ENCODE measurements at regions not wholly inside any gene's neighbourhood (a gene's known extent, or its start where the extent isn't known, plus 50 kb on each side); places are given as distances from the start of the nearest gene placed in this dataset.

DNA sequence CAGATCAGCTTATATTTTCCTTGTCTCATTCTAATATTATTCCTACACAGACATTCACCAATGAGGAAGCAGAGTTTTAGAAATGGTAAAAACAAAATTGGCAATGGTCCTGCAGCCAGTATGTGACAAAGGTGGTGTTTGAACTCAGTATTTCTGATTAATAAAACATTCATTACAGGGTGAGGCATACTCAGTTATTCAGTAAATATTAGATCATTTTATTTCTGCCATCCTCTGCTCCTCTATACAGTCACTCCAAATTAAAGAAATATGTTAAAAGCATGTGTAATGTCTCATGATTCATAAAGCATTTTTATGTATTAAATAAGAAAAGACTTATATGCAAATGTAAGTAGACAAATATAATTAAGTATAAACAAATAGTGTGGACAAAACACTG lies 684.6 kb upstream of the ACO1 start:
- Histone ChIP-seq H4K20me1 (ENCODE audit: insufficient read depth) (no peaks in the 10 kb centered on the region), H3K4me3 (replicated peaks in 1 of 2; ENCODE audit: low read depth in 1 of 2, low read length in 2 of 2) (no peak overlapping the region), H3K4me2 (ENCODE audit: low read length) (no peak overlapping the region), H2AFZ (ENCODE audit: low read depth, low read length, poor library complexity, severe bottlenecking) (no peak overlapping the region), H3K9me2 (ENCODE audit: insufficient read depth) (no peaks in the 10 kb centered on the region), H3K9ac (ENCODE audit: low read length) (no peak overlapping the region), H3K27ac (ENCODE audit: low read depth, low read length) (no peak overlapping the region), H3K36me3 (ENCODE audit: control insufficient read depth in 1 of 2, insufficient read depth in 2 of 2, low read length in 2 of 2) (no peaks in the 10 kb centered on the region), H3K79me2 (ENCODE audit: insufficient read depth, low read length) (no peaks in the 10 kb centered on the region), H3K27me3 (ENCODE audit: insufficient read depth, low read length) (no peaks in the 10 kb centered on the region), H3K9me3 (ENCODE audit: control insufficient read depth in 1 of 2, insufficient read depth in 1 of 2, low read depth in 1 of 2, low read length in 2 of 2) (0 out of 4 replicates have a peak, but pooled peaks cover 0 to 3% of the 10 kb centered on the region in 2 experiments), H3K4me1 (ENCODE audit: control insufficient read depth in 1 of 2, insufficient read depth in 2 of 2, low read length in 2 of 2) (no peaks in the 10 kb centered on the region)
- DNase-seq (ENCODE audit: low read depth, low spot score) (no peak), ATAC-seq (no peak)
- ChIA-PET CTCF (no interaction called here), RAD21 (ENCODE audit: low non-redundant PET in 1 of 2, low total read pairs in 2 of 2, uncharacterized antibody in 2 of 2, unreplicated experiment in 2 of 2) (no interaction called here), POLR2A (no interaction called here)
- intact Hi-C loops (cut with micrococcal nuclease): no loop called here
- TF ChIP-seq, protein P1, sequence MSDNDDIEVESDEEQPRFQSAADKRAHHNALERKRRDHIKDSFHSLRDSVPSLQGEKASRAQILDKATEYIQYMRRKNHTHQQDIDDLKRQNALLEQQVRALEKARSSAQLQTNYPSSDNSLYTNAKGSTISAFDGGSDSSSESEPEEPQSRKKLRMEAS (IDR thresholded peaks at IDR 0.05): no peak
- TF ChIP-seq ZFX (IDR thresholded peaks at IDR 0.05): no peak
- TF ChIP-seq SIN3A (IDR thresholded peaks at IDR 0.05; ENCODE audit: low read depth): no peak
- no TSS peak for BruUV-seq (replicated peaks)

GRCh38 chr9:31700252-31701045 lies 684.0 kb upstream of the ACO1 start:
- H3K4me1 ChIP-seq (ENCODE audit: control insufficient read depth in 1 of 2, insufficient read depth in 2 of 2, low read length in 2 of 2): no peaks in the 10 kb centered on the region
- ChIA-PET RAD21 (ENCODE audit: low non-redundant PET in 1 of 2, low total read pairs in 2 of 2, uncharacterized antibody in 2 of 2, unreplicated experiment in 2 of 2) (no interaction called here), CTCF (no interaction called here), POLR2A (no interaction called here)
- H3K9ac ChIP-seq (ENCODE audit: low read length): no peak overlapping the region
- TF ChIP-seq RAD21 (IDR thresholded peaks at IDR 0.05; ENCODE audit: low read depth) (no peak), ELF1 (IDR thresholded peaks at IDR 0.05; ENCODE audit: borderline replicate concordance, low read depth) (no peak), ZFX (IDR thresholded peaks at IDR 0.05) (no peak), CBX3 (IDR thresholded peaks at IDR 0.05; ENCODE audit: low read depth) (no peak), POLR2AphosphoS5 (IDR thresholded peaks at IDR 0.05; ENCODE audit: low read depth, low read length) (no peak), YY1 (IDR thresholded peaks at IDR 0.05; ENCODE audit: extremely low read depth, insufficient replicate concordance, low read depth, low read length) (no peak), TCF7L2 (IDR thresholded peaks at IDR 0.05; ENCODE audit: borderline replicate concordance, extremely low read depth, insufficient read depth, insufficient read length) (no peak), POLR2A (IDR thresholded peaks at IDR 0.05; ENCODE audit: borderline replicate concordance, extremely low read depth, insufficient read depth, insufficient read length) (no peak), EGR1 (IDR thresholded peaks at IDR 0.05; ENCODE audit: low read depth) (no peak), EZH2phosphoT487 (IDR thresholded peaks at IDR 0.05; ENCODE audit: borderline replicate concordance) (no peak), SIN3A (IDR thresholded peaks at IDR 0.05; ENCODE audit: low read depth) (no peak)
- TF ChIP-seq, protein P2, sequence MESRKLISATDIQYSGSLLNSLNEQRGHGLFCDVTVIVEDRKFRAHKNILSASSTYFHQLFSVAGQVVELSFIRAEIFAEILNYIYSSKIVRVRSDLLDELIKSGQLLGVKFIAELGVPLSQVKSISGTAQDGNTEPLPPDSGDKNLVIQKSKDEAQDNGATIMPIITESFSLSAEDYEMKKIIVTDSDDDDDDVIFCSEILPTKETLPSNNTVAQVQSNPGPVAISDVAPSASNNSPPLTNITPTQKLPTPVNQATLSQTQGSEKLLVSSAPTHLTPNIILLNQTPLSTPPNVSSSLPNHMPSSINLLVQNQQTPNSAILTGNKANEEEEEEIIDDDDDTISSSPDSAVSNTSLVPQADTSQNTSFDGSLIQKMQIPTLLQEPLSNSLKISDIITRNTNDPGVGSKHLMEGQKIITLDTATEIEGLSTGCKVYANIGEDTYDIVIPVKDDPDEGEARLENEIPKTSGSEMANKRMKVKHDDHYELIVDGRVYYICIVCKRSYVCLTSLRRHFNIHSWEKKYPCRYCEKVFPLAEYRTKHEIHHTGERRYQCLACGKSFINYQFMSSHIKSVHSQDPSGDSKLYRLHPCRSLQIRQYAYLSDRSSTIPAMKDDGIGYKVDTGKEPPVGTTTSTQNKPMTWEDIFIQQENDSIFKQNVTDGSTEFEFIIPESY (IDR thresholded peaks at IDR 0.05; ENCODE audit: extremely low read depth, insufficient replicate concordance, low read length): no peak
- TF ChIP-seq, protein P1 (IDR thresholded peaks at IDR 0.05): no peak
- H4K20me1 ChIP-seq (ENCODE audit: insufficient read depth): no peaks in the 10 kb centered on the region
- DNase-seq (ENCODE audit: low read depth, low spot score): no peak
- no peak for ATAC-seq
- intact Hi-C loops (cut with micrococcal nuclease): no loop called here
- H3K27ac ChIP-seq (ENCODE audit: low read depth, low read length): no peak overlapping the region
- no peak overlapping the region for H2AFZ ChIP-seq (ENCODE audit: low read depth, low read length, poor library complexity, severe bottlenecking)
- no peaks in the 10 kb centered on the region for H3K36me3 ChIP-seq (ENCODE audit: control insufficient read depth in 1 of 2, insufficient read depth in 2 of 2, low read length in 2 of 2)
- no TSS peak for BruUV-seq (replicated peaks)
- no peaks in the 10 kb centered on the region for H3K79me2 ChIP-seq (ENCODE audit: insufficient read depth, low read length)
- no peaks in the 10 kb centered on the region for H3K27me3 ChIP-seq (ENCODE audit: insufficient read depth, low read length)
- H3K4me3 ChIP-seq (replicated peaks in 1 of 2; ENCODE audit: low read depth in 1 of 2, low read length in 2 of 2): no peak overlapping the region
- 0 out of 4 replicates have a peak, but pooled peaks cover 0 to 3% of the 10 kb centered on the region in 2 experiments for H3K9me3 ChIP-seq (ENCODE audit: control insufficient read depth in 1 of 2, insufficient read depth in 1 of 2, low read depth in 1 of 2, low read length in 2 of 2)
- no peak overlapping the region for H3K4me2 ChIP-seq (ENCODE audit: low read length)
- no peaks in the 10 kb centered on the region for H3K9me2 ChIP-seq (ENCODE audit: insufficient read depth)
